Transverse colon (tissue), 4 donors: ENCODE measurements at regions not wholly inside any gene's neighbourhood (a gene's known extent, or its start where the extent isn't known, plus 50 kb on each side); places are given as distances from the start of the nearest gene placed in this dataset.

Experiments
- DNase-seq: peaks from one replicate; pipeline ENCODE4 v3.0.0-alpha.2; 2019
- H3K27ac ChIP-seq, 4 donors: fragments of 200-600 bp; sonication (generic); 2 replicates each; pipeline ENCODE4 v1.5.1; 2016 to 2018; ENCODE audit warnings: inconsistent platforms in 4 of 4
- H3K27me3 ChIP-seq: fragments of 200-600 bp; sonication (generic); 2 replicates; pipeline ENCODE4 v1.5.1; 2017; ENCODE audit warnings: inconsistent platforms
- H3K36me3 ChIP-seq, 4 donors: fragments of 200-600 bp; sonication (generic); 2 replicates each; pipeline ENCODE4 v1.5.1; 2017 to 2019; ENCODE audit warnings: inconsistent platforms in 4 of 4
- H3K4me1 ChIP-seq, 4 donors: fragments of 200-600 bp; sonication (generic); 2 replicates each; pipeline ENCODE4 v1.5.1; 2017 to 2020; ENCODE audit warnings: inconsistent platforms in 4 of 4
- H3K4me3 ChIP-seq, 4 donors: fragments of 200-600 bp; sonication (generic); 1 replicate in 1 of 4; 2 replicates in 3 of 4; pipeline versions ENCODE4 v1.5.1 to v1.6.1; 2017 to 2019; ENCODE audit warnings: inconsistent platforms in 4 of 4
- H3K9me3 ChIP-seq, 2 donors: fragments of 200-600 bp; sonication (generic); 2 replicates each; pipeline ENCODE4 v1.5.1; 2017 to 2019; ENCODE audit warnings: inconsistent platforms in 2 of 2
- EP300 ChIP-seq: sonication (generic); formaldehyde crosslinking; IDR thresholded peaks from one replicate; pipeline ENCODE4 v1.6.1; 2017; ENCODE audit warnings: antibody characterized with exemption, low read depth
- POLR2A ChIP-seq: fragments of 450-650 bp; IDR thresholded peaks from one replicate; pipeline ENCODE4 v1.6.1; 2016; ENCODE audit warnings: antibody characterized with exemption, mild to moderate bottlenecking, moderate library complexity
- POLR2AphosphoS5 ChIP-seq, 3 donors: sonication (generic); formaldehyde crosslinking; IDR thresholded peaks; one replicate each; pipeline ENCODE4 v1.6.1; 2016; ENCODE audit warnings: antibody characterized with exemption in 3 of 3
- WGBS, 2 donors: methylation state at CpG; one replicate each; pipeline ENCODE4 v1.1.5; 2018; ENCODE audit warnings: low coverage in 1 of 2; 5-methylcytosine and 5-hydroxymethylcytosine counted together
- in situ Hi-C, 4 donors: fragments of 200-750 bp; cut with MboI; loops; one replicate each; pipeline versions ENCODE4 v1.15.0 to v1.15.1; 2017; ENCODE audit warnings: low sequenced_read_pairs in 3 of 4, low pct_ligation_motif_present in 1 of 4, low pct_unique_long_range_greater_than_20kb in 1 of 4
- intact Hi-C: fragments of 100-400 bp; cut with DNase I; formaldehyde crosslinking; loops from one replicate; pipeline ENCODE4 v1.15.1; 2023; ENCODE audit warnings: low total_unique reads
- TF ChIP-seq, protein P1 (sequence below), 5 experiments: fragments of 200-600 bp in 3 of 5; fragments of 450-650 bp in 2 of 5; sonication (generic) in 3 of 5; IDR thresholded peaks; 1 replicate in 2 of 5; 2 replicates in 3 of 5; pipeline ENCODE4 v1.5.1; 2016 to 2017; ENCODE audit warnings: antibody characterized with exemption in 5 of 5, inconsistent platforms in 3 of 5, mild to moderate bottlenecking in 2 of 5, moderate library complexity in 1 of 5

DNA sequence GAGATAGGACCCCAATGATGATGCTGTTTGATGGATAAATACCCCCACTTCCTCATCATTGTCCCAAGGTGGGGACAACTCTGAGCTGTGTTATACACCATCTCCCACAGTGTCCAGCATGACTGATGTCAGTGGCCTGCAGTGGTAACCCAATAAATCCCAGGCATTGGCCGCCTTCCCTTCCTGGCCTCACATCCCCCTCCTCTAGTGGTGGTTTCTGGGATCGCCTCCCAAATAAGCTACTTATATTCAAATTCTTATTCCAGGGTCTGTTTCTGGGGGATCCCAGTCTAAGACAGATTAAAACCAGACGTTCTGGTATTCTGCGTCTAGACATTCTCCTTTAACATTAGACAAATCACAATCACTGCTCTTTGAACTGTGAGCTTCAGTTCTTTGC, 90.6 kb downstream of the SCP2D1 start:
- Histone ChIP-seq H3K9me3 (no peaks in the 10 kb centered on the region), H3K27me3 (no peaks in the 10 kb centered on the region), H3K4me1 (no peaks in the 10 kb centered on the region), H3K4me3 (no peak overlapping the region), H3K27ac (no peak overlapping the region), H3K36me3 (no peaks in the 10 kb centered on the region)
- TF ChIP-seq, protein P1, sequence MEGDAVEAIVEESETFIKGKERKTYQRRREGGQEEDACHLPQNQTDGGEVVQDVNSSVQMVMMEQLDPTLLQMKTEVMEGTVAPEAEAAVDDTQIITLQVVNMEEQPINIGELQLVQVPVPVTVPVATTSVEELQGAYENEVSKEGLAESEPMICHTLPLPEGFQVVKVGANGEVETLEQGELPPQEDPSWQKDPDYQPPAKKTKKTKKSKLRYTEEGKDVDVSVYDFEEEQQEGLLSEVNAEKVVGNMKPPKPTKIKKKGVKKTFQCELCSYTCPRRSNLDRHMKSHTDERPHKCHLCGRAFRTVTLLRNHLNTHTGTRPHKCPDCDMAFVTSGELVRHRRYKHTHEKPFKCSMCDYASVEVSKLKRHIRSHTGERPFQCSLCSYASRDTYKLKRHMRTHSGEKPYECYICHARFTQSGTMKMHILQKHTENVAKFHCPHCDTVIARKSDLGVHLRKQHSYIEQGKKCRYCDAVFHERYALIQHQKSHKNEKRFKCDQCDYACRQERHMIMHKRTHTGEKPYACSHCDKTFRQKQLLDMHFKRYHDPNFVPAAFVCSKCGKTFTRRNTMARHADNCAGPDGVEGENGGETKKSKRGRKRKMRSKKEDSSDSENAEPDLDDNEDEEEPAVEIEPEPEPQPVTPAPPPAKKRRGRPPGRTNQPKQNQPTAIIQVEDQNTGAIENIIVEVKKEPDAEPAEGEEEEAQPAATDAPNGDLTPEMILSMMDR (IDR thresholded peaks at IDR 0.05) = no peak
- TF ChIP-seq POLR2A (no peak), EP300 (no peak), POLR2AphosphoS5 (IDR thresholded peaks at IDR 0.05) (no peak)
- DNase-seq = no peak
- in situ Hi-C loops (loop anchor here in 1 of 4 donors (25.0 kb wide), 1 partner anchor 308 kb away; the partner anchor contains the start of gene SLC24A3), intact Hi-C loops (no loop called here)
- WGBS, 2 donors = 53 to 67% methylated on average over 2 to 4 of the region's 4 CpGs

DNA sequence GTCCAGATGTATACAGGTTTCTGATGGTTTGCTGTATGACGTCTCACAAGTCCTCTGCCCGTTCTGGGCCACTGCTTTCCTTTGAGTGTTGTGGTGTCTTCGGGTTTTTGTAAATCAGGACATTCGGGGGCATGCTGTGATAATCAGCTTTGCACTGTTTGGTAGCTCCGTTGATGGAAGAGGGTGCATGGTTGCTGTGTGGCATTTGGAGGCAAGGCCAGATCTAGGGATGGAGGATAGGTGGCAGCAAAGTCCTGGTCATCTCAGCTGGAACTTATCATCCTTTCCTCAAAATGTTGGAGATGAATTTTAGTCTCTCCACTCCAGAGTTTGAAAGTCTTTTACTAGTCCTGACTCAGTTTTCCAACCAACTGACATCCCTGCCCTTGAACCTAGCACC, 91.0 kb downstream of the SCP2D1 start:
- no peaks in the 10 kb centered on the region for H3K4me1 ChIP-seq
- H3K36me3 ChIP-seq = no peaks in the 10 kb centered on the region
- TF ChIP-seq, protein P1 (IDR thresholded peaks at IDR 0.05) = peak in 4 of 5 experiments; percentile 15 to 46 (median 28)
- TF ChIP-seq POLR2AphosphoS5 (IDR thresholded peaks at IDR 0.05) (no peak), POLR2A (no peak), EP300 (no peak)
- no peaks in the 10 kb centered on the region for H3K9me3 ChIP-seq
- DNase-seq = peak; percentile 8
- no peak overlapping the region for H3K4me3 ChIP-seq
- in situ Hi-C loops (loop anchor here in 1 of 4 donors (25.0 kb wide), 1 partner anchor 308 kb away; the partner anchor contains the start of gene SLC24A3), intact Hi-C loops (no loop called here)
- no peaks in the 10 kb centered on the region for H3K27me3 ChIP-seq
- 38 to 53% methylated on average over 5 of the region's 5 CpGs for WGBS, 2 donors
- no peak overlapping the region for H3K27ac ChIP-seq

DNA sequence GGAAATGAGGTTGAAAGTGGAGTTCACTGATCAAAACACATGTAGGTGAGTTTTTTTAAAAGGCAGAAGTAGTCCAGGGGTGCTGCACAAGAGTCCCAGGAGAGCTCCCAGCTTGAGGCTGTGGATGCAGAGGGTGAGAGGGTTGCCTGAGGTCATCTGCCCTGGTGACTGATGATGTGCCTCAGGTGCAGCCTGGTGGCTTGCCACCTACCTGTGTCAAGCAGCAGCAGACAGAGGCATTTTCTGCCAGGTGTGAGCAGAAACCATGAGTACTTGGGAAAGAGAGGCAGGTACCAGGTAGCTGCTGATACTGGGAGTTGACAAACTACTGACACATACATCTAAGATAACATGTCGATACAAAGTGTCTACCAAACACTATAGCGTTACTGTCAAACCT, 92.5 kb downstream of the SCP2D1 start:
- no peak for DNase-seq
- Histone ChIP-seq H3K27me3 (no peaks in the 10 kb centered on the region), H3K36me3 (no peaks in the 10 kb centered on the region), H3K4me3 (no peak overlapping the region), H3K27ac (no peak overlapping the region), H3K9me3 (no peaks in the 10 kb centered on the region), H3K4me1 (no peaks in the 10 kb centered on the region)
- in situ Hi-C loops (loop anchor here in 1 of 4 donors (25.0 kb wide), 1 partner anchor 306 kb away; the partner anchor contains the start of gene SLC24A3), intact Hi-C loops (no loop called here)
- WGBS, 2 donors = 87% methylated on average over 2 of the region's 2 CpGs; no CpG with 5 or more reads in 1 of the 2 donors
- TF ChIP-seq, protein P1 (IDR thresholded peaks at IDR 0.05) = no peak
- TF ChIP-seq POLR2A (no peak), POLR2AphosphoS5 (IDR thresholded peaks at IDR 0.05) (no peak), EP300 (no peak)

DNA sequence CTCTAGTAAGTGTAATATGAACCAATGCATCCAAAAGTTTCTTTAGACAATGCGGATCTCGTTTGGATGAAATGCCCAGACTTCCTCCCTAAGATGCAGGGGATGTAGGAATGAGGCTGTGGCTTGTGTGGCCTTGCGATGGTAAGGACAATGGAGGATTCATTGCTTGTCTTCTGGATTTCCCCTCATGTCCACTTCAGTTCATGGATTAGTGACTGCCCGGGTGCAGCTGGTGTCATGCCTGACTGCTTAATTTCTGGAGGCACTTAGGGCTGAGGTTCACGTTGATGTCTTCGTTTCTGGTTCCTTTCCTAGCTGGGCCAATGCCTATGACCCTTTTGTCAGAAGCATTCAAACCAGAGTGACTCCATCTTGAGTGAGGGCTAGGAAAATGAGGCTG, 93.8 kb downstream of the SCP2D1 start:
- intact Hi-C loops = no loop called here
- TF ChIP-seq, protein P1 (IDR thresholded peaks at IDR 0.05) = no peak
- TF ChIP-seq POLR2A (no peak), POLR2AphosphoS5 (IDR thresholded peaks at IDR 0.05) (no peak), EP300 (no peak)
- WGBS, 2 donors = 78 to 88% methylated on average over 5 to 6 of the region's 6 CpGs
- Histone ChIP-seq H3K36me3 (no peaks in the 10 kb centered on the region), H3K27me3 (no peaks in the 10 kb centered on the region), H3K4me3 (no peak overlapping the region), H3K27ac (no peak overlapping the region), H3K9me3 (no peaks in the 10 kb centered on the region), H3K4me1 (no peaks in the 10 kb centered on the region)
- no peak for DNase-seq
- in situ Hi-C loops = loop anchor here in 1 of 4 donors (25.0 kb wide), 1 partner anchor 305 kb away; the partner anchor contains the start of gene SLC24A3
